Aorta (tissue), 5 donors: ENCODE measurements at regions not wholly inside any gene's neighbourhood (a gene's known extent, or its start where the extent isn't known, plus 50 kb on each side); places are given as distances from the start of the nearest gene placed in this dataset.
A peak's percentile ranks its signal among the peaks of the same experiment; 100 is the strongest.

ENCODE experiments used
- ATAC-seq: fragments of 200-7000 bp; cut with Tn5 transposase; one replicate; pipeline ENCODE4 v1.9.1; 2022; ENCODE audit warnings: moderate library complexity; ENCODE audit not compliant: low FRiP score
- DNase-seq, 2 donors: peaks; one replicate each; pipeline ENCODE4 v3.0.0-alpha.2; 2020
- H3K27ac ChIP-seq, 2 donors: one replicate each; pipeline ENCODE4 v1.5.1; 2013; ENCODE audit warnings: low read length in 2 of 2, mild to moderate bottlenecking in 2 of 2, moderate library complexity in 2 of 2, control low read depth in 1 of 2, inconsistent platforms in 1 of 2, low read depth in 1 of 2
- H3K27me3 ChIP-seq, 2 donors: one replicate each; pipeline ENCODE4 v1.6.1; 2013; ENCODE audit warnings: control low read depth in 1 of 2, low read length in 1 of 2, mild to moderate bottlenecking in 1 of 2, moderate library complexity in 1 of 2; ENCODE audit not compliant: insufficient read depth in 2 of 2, control insufficient read depth in 1 of 2
- H3K36me3 ChIP-seq, 2 donors: one replicate each; pipeline ENCODE4 v1.6.1; 2013; ENCODE audit warnings: control low read depth in 1 of 2, low read length in 1 of 2, mild to moderate bottlenecking in 1 of 2; ENCODE audit not compliant: insufficient read depth in 2 of 2, control insufficient read depth in 1 of 2
- H3K4me1 ChIP-seq, 2 donors: one replicate each; pipeline ENCODE4 v1.6.1; 2013; ENCODE audit warnings: low read length in 2 of 2, control low read depth in 1 of 2, mild to moderate bottlenecking in 1 of 2, moderate library complexity in 1 of 2; ENCODE audit not compliant: insufficient read depth in 2 of 2, control insufficient read depth in 1 of 2
- H3K4me3 ChIP-seq, 2 donors: one replicate each; pipeline ENCODE4 v1.5.1; 2013; ENCODE audit warnings: low read length in 2 of 2, control low read depth in 1 of 2, mild to moderate bottlenecking in 1 of 2
- H3K9me3 ChIP-seq: one replicate; pipeline ENCODE4 v1.6.1; 2013; ENCODE audit warnings: mild to moderate bottlenecking, low read length; ENCODE audit not compliant: control insufficient read depth
- WGBS, 2 donors: extraction: QIAGEN DNeasy Blood & Tissue Kit; methylation state at CpG; one replicate each; pipeline ENCODE4 v1.1.7; 2013; 5-methylcytosine and 5-hydroxymethylcytosine counted together
- intact Hi-C, 2 donors: fragments of 100-400 bp; cut with DNase I; formaldehyde crosslinking; loops; one replicate each; pipeline versions ENCODE4 v1.14.2 to v1.15.0; 2022
- donor health status: healthy with polysubstance abuse.
- donor health status: Bipolar disorder and iron deficiency.
- donor health status: DM: no; HTN: no; CAD: no.
- donor health status: DM: no; HTN: no; CAD: no.
- donor health status: DM: yes; HTN: yes; CAD: no.

DNA sequence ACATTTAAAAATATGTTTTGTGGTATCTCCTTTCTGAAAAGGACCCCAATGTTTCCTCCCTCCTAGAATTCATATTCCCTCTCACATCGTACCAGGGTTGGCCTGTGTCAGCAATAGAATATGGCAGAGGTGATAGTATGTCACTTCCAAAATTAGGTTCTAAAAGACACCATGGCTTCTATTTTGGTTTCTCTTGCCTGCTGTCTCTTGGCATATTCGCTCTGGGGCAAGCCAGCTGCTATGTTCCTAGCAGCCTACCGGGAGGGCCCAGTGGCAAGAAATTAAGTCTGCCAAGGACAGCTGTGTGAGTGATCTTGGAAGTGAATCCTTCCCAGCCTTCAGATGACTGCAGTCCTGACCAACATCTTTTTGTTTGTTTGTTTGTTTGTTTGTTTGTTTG lies 92.9 kb upstream of the PPM1J start:
- DNase-seq (no peak), ATAC-seq (no peak)
- intact Hi-C loops: loop anchor here (5.0 kb wide), 1 partner anchor 234 kb away; no protein-coding TSS in a partner anchor
- Histone ChIP-seq H3K27ac (no peak overlapping the region), H3K27me3 (no peaks in the 10 kb centered on the region), H3K9me3 (no peaks in the 10 kb centered on the region), H3K4me3 (no peak overlapping the region), H3K36me3 (no peaks in the 10 kb centered on the region), H3K4me1 (no peaks in the 10 kb centered on the region)
- 93 to 96% methylated on average over 3 of the region's 3 CpGs for WGBS, 2 donors

DNA sequence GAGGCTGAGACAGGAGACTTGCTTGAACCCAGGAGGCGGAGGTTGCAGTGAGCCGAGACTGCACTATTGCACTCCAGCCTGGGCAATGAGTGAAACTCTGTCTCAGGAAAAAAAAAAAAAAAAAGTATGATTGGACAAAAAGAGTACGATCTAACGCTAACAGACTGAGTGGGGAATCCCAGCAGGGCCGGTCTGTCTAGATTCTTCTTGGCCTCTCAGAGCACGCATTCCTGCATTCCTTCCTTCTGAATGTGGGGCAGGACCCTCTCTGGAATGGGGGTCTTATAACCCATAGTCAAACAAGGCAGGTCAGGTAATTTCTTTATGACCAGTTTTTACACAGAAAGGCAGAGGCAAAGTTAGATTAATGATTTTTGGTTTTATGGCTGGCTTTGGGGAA lies 92.0 kb upstream of the PPM1J start:
- no peak overlapping the region for H3K27ac ChIP-seq
- no peak overlapping the region for H3K4me3 ChIP-seq
- no peaks in the 10 kb centered on the region for H3K9me3 ChIP-seq
- 69 to 71% methylated on average over 6 of the region's 6 CpGs for WGBS, 2 donors
- H3K4me1 ChIP-seq: no peaks in the 10 kb centered on the region
- intact Hi-C loops: loop anchor here (5.0 kb wide), 1 partner anchor 235 kb away; no protein-coding TSS in a partner anchor
- DNase-seq: no peak
- H3K36me3 ChIP-seq: no peaks in the 10 kb centered on the region
- ATAC-seq: no peak
- no peaks in the 10 kb centered on the region for H3K27me3 ChIP-seq

DNA sequence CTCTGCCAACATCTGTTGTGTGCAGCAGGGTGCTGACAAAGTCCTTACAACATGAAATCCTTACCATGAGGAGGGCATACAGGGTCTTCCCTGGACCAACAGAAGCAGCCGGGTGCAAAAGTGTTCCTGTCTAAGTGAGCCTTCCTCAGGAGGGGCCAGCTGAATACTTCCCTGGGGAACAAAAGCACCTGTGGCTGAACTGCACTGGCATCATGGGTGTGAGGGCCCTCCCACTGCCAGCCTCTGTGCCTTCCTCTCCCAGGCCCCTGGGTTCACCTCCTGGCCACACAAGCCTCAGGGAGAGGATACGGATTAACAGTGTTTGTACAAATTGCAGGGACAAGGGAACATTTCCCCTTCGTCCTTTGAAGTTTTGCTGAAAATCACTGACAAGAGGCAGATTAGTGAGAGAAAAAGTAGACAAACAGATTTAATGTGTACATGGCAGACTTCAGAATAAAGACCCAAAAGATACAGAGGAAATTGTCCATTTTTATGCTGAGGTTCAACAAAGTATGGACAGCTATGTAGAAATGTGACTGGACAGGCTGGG lies 91.0 kb upstream of the PPM1J start:
- H3K27me3 ChIP-seq: no peaks in the 10 kb centered on the region
- no peaks in the 10 kb centered on the region for H3K36me3 ChIP-seq
- DNase-seq (no peak), ATAC-seq (no peak)
- H3K4me1 ChIP-seq: no peaks in the 10 kb centered on the region
- no peak overlapping the region for H3K27ac ChIP-seq
- no peaks in the 10 kb centered on the region for H3K9me3 ChIP-seq
- no peak overlapping the region for H3K4me3 ChIP-seq
- intact Hi-C loops: loop anchor here (5.0 kb wide), 1 partner anchor 236 kb away; no protein-coding TSS in a partner anchor
- WGBS, 2 donors: 84 to 87% methylated on average over 3 of the region's 3 CpGs

DNA sequence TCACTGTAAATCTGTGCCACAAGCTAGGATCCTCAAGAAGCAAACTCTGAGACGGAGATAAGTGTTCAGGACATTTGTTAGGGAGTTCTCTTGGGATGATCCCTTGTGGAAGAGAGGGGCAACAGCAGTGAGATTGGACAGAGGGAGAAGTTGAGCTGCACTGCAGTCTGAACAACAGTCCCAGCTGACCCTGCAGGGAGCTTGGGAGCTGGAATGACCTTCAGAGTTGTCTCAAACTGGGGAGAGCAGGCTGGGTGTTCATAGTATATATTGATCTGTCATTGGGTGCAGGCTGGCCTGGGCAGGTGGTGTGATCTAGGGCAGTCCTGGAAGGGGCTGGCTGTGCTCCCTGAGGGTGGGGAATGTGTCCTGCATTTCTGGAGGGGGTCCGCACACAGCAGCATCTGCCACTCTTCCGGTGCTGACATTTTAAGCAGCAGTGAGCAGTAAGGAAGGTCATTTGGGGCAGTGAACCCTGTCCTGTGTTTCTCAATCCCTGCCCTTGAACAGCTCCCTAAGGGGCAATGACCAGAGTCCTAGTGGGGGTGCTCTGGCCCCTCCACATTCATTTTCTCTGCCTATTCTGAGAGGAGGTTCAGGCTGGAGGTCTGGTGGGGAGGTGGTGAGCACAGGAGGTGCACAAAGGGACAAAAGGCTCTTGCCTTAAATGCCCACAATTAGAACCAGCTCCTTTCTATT lies 90.2 kb upstream of the PPM1J start:
- no peaks in the 10 kb centered on the region for H3K27me3 ChIP-seq
- ATAC-seq (no peak), DNase-seq (no peak)
- no peaks in the 10 kb centered on the region for H3K4me1 ChIP-seq
- intact Hi-C loops: loop anchor here (2.0 to 5.0 kb wide), 2 partner anchors 89 to 237 kb away; no protein-coding TSS in a partner anchor
- no peaks in the 10 kb centered on the region for H3K36me3 ChIP-seq
- H3K27ac ChIP-seq: no peak overlapping the region
- WGBS, 2 donors: 81 to 85% methylated on average over 3 of the region's 3 CpGs
- H3K4me3 ChIP-seq: no peak overlapping the region
- H3K9me3 ChIP-seq: no peaks in the 10 kb centered on the region

DNA sequence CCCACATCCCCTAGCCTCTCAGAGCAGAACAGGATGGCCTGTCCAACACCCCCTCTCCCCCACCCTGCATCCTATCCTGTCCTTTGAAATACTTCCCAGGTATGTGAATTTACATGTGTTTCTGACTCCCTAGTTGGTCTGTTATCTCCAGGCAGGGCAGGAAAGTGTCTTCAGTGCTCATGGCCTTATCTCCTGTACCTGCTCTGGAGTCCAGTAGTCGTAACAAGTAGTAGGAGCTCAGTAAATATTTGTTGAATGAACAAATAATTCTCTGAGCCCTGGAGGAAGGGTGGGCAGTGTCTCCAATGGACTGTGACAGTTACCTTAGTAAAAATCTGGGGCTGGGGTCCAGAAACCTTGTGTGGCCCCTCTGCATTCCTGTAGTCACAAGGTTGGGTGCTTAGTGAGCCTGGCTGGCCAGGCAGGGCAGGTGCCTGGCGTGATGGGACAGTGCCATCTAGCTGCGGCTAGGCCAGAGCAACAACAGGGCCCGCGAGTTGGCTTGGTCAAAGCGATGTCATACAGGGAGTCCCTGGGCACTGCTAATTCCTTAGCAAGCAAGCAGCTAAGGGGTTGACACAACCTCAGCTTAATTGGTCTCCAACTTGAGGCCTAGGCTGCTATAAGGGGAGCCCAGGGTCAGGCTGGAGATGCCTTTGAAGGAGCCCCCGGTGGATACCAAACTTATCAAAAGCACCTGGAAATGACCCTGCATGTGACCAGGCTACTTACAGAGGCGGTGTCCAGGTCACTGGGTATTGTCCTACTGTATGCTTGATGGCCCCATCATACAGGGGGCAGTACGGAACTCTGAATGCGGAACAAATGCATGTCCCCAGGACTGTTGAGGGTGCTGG lies 89.0 kb upstream of the PPM1J start:
- H3K4me3 ChIP-seq: no peak overlapping the region
- H3K27ac ChIP-seq: no peak overlapping the region
- ATAC-seq (no peak), DNase-seq (peak; percentile 74 to 80)
- H3K27me3 ChIP-seq: no peaks in the 10 kb centered on the region
- H3K4me1 ChIP-seq: no peaks in the 10 kb centered on the region
- WGBS, 2 donors: 49 to 53% methylated on average over 10 of the region's 10 CpGs
- H3K36me3 ChIP-seq: no peaks in the 10 kb centered on the region
- intact Hi-C loops: loop anchor here (2.0 to 5.0 kb wide), 2 partner anchors 87 kb away; partner anchors contain the start of gene PPM1J (in 1 of the 2)
- no peaks in the 10 kb centered on the region for H3K9me3 ChIP-seq

DNA sequence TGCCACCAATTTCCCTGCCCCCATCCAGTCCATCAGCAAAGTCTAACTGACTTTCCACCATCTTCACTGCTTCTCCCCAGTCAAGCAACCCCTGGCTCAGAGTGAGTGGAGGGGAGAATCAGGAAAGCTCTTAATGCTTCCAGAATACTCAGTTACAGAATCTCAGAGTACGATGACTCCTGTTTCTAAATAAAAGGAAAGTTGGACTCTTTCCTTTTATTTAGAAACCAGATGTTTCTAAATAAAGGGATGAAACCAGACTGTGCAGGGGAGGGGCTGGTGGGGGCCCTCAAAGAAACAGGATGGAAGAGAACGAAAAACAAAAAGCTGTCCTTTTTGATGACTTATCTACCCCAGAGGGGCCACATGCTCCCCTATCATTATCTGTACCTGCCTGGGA lies 85.2 kb upstream of the PPM1J start:
- no peak for ATAC-seq
- intact Hi-C loops: loop anchor here in 1 of 2 donors (5.0 kb wide), 1 partner anchor 83 kb away; the partner anchor contains the start of gene PPM1J
- 65 to 66% methylated on average over 2 of the region's 2 CpGs for WGBS, 2 donors

DNA sequence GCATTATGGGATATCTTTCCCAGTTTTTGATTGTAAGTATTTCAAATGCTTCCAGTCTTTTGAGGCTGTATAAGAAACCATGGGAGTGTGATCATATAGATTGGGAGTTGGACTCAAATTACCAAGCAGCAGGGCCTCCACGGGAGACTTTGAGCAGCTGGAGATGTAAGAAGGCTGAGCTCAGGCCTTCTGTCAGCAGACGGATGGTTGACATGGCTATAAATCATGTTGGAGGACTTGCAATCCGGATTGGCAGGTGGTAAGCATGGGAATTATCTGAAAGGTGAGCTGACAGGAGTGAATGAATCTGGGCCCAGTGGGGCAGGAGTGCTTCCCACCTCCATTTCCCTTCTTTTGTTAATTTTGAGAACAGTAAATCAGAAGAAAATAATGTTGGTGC lies 83.2 kb upstream of the PPM1J start:
- no peak overlapping the region for H3K27ac ChIP-seq
- 69 to 79% methylated on average over 3 of the region's 3 CpGs for WGBS, 2 donors
- DNase-seq (no peak), ATAC-seq (no peak)
- no peaks in the 10 kb centered on the region for H3K27me3 ChIP-seq
- H3K9me3 ChIP-seq: no peaks in the 10 kb centered on the region
- H3K4me1 ChIP-seq: no peaks in the 10 kb centered on the region
- no peak overlapping the region for H3K4me3 ChIP-seq
- intact Hi-C loops: no loop called here
- H3K36me3 ChIP-seq: no peaks in the 10 kb centered on the region

More for the DNA sequence above, 85.2 kb upstream of the PPM1J start:
- Histone ChIP-seq H3K27me3 (no peaks in the 10 kb centered on the region), H3K27ac (no peak overlapping the region), H3K4me1 (no peaks in the 10 kb centered on the region), H3K9me3 (no peaks in the 10 kb centered on the region), H3K36me3 (no peaks in the 10 kb centered on the region), H3K4me3 (no peak overlapping the region)
- no peak for DNase-seq

DNA sequence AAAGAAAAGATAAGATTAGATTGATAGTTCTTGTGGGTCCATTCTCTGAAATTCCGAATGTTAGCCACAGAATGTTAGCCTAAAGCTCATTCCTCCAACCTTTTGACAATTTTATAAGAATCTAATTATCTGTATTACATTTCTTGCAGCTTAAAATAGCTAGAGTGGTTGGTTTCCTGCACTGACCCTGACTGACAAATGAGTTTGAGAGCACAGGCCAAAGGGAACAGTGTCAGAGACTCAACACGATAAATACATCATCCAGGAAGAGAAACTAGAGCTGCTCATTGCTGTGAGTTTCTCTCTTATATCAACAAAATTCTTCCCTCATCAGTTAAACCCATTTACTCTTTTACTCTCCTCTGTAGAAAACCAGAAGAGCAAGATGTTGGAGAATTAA lies 82.1 kb upstream of the PPM1J start:
- Histone ChIP-seq H3K27ac (no peak overlapping the region), H3K27me3 (no peaks in the 10 kb centered on the region), H3K4me3 (no peak overlapping the region), H3K9me3 (no peaks in the 10 kb centered on the region), H3K36me3 (no peaks in the 10 kb centered on the region), H3K4me1 (no peaks in the 10 kb centered on the region)
- 60 to 72% methylated on average over 2 of the region's 2 CpGs for WGBS, 2 donors
- intact Hi-C loops: no loop called here
- ATAC-seq (no peak), DNase-seq (no peak)
